ENCODE measurements at regions not wholly inside any gene's neighbourhood (a gene's known extent, or its start where the extent isn't known, plus 50 kb on each side); places are given as distances from the start of the nearest gene placed in this dataset.
"Not testable (repeated sequence)": the region's sequence is repeated elsewhere in the genome, so short reads cannot be mapped to it uniquely, and the experiment has no call there.

DNA sequence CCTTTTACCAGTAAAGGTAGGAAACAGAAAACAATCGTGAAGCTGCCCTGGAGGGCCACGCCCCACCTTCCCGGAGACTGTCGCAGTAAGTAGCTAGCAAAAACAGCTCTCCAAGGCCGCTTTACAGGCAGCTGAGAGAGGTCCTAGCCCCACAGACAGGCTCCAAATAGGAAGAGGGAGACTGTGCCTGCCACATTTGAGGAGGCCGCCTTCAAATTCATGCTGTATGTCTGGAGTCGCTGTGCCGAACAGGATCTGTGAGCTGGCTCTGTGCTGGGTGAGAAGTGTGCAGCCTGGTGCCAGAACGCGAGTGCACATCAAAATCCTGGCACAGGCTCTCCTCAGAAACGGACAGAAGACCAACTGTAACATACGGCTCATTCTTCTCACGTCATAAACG, 582.2 kb downstream of the CETN3 start:
- no peak for DNase-seq

- DNase-seq: no peak
These were observed 582.6 kb downstream of the CETN3 start for GRCh38 chr5:89826938-89827337.

DNA sequence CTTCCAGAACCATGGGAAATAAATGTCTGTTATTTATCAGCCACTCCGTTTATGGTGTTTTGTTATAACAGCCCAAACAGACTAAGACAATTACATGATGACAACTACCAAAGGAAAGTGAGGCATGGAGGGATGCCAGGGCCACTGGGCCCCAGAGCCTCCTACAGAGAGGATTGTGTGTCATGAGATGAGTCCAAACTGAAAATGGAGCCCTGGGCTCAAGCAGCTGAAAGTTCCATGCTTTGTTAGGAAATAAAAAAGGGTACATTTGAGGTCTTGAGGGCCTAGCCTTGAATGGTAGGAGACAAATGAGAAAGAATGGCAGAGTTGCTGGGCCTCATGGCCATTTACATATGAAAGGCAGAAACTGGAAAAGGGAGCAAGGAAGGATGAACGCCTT, 586.5 kb downstream of the CETN3 start:
- DNase-seq: no peak

DNA sequence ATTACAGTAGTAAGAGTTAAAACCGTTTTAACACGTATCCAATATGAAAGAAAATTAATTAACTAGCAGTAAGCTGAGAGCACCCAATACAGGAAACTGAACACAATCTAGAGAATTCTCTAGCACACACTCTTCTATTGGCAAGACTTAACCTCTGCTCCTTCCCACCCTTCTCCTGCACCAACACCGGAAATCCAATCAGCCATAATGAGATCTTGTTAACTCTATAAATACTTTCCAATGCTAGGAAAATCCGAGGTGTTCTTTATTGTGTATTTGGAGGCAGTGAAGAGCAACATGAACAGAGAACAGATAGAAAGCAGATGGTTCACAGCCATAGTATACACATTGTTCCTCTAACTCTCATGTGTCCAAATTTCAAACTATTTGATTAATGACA, 591.7 kb downstream of the CETN3 start:
- DNase-seq: no peak

DNA sequence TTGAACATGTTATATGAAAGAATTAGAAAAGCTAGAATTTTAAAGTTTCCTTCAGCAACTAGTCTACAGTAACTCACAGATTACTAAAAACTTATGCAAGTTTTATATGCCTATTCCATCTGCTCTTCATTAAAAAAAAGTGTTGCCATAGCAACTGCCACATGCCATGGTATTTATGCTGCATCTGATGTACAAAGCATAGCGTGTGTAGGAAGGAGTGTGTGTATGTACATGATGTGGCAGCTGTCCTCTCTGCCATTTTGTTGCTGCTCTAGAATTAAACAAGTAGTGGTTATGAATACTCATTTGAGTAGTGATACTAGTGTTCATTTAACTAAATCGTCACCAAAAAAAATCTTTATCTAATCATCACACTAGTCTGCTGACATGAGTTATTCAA, 593.5 kb downstream of the CETN3 start:
- no peak for DNase-seq

GRCh38 chr5:89800735-89801134, 608.8 kb downstream of the CETN3 start:
- not testable (repeated sequence) for DNase-seq

GRCh38 chr5:89794504-89794903, 615.1 kb downstream of the CETN3 start:
- not testable (repeated sequence) for DNase-seq

DNA sequence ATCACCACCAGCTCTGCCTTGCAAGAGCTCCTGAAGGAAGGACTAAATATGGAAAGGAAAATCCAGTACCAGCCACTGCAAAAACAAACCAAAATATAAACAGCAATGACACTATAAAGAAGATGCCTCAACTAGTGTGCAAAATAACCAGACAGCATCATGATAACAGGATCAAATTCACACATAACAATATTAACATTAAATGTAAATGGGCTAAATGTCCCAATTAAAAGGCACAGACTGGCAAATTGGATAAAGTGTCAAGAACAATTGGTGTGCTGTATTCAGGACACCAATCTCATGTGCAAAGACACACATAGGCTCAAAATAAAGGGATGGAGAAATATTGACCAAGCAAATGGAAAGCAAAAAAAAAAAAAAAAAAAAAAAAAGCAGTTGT, 629.8 kb downstream of the CETN3 start:
- DNase-seq: not testable (repeated sequence)

DNA sequence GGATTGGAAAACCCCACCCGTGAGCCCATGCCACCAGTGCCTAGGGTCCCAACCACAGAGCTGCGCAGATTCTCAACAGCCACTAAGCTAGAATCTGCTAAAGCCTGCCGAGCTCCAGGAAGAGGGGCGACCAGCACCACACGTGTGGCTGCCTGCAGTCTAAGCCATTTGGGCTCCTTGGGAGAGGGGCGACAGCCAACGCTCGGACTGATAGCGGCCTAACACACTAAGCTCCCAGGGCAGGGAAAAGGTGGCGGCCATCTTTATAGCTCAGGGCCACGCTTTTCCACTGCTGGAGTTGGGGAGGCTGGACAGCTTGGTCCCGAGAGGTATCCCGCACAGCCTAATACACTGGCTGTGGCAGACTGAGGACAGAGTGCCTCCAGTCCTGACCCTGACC, 631.8 kb downstream of the CETN3 start:
- no peak for DNase-seq

GRCh38 chr5:89769975-89770374, 639.6 kb downstream of the CETN3 start:
- no peak for DNase-seq

- DNase-seq: no peak
These were observed 649.8 kb downstream of the CETN3 start for GRCh38 chr5:89759802-89760201.

DNA sequence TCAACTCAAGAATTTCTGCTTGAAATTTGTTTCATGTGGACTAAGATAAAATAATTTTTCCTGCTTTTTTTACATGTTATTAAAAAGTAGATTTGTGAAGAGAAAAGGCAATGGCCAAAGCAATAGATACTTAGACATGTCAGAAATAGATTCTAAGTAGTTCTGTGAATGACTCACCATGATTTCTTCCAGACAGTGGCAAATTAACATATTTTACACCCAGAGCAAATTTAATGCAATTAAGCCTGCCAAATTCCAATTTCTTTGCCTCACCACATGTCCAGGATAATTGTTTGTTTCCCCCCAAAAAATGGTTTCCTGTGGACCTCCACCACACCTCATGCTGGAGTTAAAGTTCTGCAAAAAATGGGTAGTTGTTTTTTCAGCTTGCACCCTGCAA, 651.4 kb downstream of the CETN3 start:
- DNase-seq: no peak

GRCh38 chr5:89756955-89757354, 652.6 kb downstream of the CETN3 start:
- DNase-seq: no peak

GRCh38 chr5:89755024-89755423, 654.5 kb downstream of the CETN3 start:
- no peak for DNase-seq

DNA sequence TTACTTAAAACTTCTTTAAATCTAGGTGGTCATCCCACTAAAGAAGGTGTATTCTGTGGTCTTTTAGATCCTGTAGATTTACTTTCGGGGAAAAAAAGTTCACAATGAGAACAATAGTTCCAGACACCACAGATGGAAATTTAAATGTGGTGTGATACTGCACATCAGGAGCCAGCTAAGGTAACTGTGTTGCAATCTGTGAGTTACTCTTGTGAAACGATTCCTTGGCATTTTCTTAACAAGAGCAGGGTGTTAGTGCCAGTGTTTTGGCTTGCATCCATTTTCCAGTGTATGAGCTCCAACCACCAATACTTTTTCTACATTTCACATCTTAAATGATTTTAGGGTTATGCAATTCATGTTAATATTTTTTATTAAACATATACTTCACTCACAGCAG, 674.5 kb downstream of the CETN3 start:
- DNase-seq: no peak

- no peak for DNase-seq
These were observed 675.8 kb downstream of the CETN3 start for GRCh38 chr5:89733772-89734171.

GRCh38 chr5:89729623-89730301, 679.8 kb downstream of the CETN3 start:
- no peak for DNase-seq

DNA sequence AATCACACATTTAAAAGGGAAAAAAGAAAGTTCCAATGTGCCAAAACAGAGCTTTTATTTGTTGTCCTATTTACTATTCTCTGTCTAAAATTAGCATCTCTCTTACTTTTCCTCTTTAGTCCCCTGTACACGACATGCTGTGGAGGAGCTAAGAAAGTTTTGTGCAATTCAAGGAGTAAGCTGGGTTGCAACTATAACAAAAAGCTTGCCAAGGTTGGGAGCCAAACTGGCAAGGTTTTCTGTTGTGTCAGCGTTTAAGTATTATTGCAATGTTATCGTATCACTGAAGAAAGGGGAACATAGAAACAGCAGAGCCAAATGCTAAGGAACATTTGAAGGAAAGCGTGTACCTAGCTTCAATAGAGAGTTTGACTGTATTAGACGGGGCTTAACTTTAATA, 680.8 kb downstream of the CETN3 start:
- DNase-seq: no peak

DNA sequence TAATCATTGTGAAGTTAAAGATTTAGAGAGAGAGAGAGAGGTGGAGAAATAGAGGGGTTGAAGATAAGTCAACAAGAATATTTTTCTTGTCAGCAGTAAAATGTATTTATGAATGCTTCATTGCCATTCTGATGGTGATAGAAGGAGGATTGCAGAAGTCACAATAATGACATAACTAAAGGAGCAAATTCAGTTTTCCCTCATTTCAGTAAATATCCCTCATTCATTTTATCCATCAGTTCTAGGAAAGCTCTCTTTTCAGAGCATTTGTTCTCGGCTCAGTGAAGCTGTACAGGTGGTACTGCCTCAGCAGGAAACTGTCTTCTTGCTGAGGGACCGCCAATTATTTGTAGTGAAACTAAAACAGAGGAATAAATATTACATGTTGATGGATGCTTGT, 681.4 kb downstream of the CETN3 start:
- no peak for DNase-seq

- no peak for DNase-seq
These were observed 685.0 kb downstream of the CETN3 start for GRCh38 chr5:89724379-89725095.

DNA sequence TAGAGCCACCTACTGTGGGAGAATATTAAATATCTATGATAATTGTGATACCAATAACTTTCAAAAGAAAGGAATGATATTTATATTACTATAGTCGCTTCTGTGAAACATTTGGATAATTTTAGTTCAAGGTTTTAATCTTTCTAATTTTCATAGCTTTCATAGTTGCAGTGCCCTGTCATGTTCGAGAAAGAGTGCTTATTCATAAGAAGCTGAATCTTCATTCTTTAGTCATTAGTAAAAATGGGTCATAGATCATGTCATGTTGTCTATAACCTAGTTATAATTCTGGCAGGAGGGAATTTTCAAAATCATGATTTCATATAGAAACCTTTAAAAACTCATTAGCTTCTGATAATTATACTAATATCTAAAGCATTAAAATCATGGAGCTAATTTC, 685.6 kb downstream of the CETN3 start:
- DNase-seq: no peak

DNA sequence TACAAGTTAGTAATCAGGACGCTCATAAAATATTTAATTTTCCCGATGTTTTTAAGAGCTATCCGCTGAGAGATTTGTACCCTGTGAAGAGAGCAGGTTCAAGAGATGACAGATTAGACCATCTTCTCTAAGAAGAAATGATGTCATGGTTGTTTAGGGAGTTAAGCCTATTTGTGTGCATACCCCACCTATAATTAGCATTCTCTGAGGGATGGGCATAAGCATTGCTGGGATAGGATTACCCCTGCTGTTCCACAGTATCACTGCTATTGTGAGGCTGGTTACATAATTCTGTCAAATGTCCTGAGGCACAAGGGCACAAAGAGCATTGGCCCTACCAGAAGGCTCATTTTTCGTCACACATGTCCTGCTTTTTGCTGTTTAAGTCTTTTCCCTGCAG, 687.0 kb downstream of the CETN3 start:
- DNase-seq: no peak

DNA sequence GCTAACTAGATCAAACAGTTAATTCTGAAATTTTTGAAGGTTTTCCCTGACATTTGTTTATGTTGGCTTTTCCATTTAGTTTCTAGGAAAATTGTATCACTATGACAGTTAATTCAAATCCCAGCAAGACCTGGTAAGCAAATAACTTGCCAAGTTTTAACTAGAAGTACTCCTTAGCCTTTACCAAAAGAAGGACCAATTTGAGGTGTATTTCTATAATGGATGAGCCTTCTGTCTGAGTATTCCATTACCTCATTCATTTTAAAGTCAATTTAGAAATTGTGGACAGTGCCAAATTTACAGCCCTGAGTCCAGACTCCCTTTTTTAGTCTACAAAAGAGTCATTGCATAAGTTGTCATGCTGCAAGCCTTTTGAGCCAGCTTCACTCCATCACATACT, 687.6 kb downstream of the CETN3 start:
- DNase-seq: no peak

DNA sequence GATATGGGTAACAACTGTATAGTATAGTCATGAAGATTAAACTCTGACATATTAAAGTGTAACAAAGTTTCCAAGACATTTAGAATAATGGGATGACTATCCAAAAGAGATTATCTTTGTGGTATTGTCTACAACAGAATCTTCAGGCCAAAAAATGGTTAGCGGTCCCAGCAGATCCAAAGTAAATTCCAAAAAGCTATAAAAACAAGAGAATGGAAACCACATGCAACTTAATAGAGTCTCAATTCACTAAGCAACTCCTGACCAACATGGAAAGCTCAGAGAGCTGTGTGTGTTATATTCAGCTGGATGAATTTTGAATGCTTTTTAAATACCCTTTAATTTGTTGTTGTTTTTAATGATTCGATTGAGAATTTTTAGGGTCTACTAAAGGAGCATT, 688.2 kb downstream of the CETN3 start:
- no peak for DNase-seq

DNA sequence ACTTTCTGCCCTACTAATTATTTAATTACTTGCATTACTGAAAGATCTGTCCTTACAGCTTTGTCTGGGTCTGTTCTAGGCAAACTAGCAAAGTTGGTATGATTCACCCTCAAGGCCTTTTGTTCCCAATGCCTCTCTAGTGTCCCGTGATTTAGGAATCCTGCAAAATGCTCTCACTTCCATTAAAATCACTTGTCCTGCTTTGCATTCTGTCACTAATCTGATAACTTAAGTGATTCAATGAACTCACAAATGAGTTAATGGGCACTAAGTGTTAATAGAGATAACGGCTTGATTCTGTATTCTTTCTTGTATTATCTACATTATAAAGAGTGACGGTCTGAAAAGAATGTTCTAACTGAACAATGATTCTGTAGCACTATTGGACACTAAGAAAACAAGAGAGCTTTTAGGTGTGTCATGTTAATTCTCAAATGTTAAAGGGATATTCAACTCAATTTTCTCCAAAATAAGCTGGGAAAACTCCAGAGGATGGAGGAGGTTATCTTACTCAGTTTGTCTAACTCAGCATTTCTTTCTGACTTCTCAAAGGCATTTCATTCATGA, 697.3 kb downstream of the CETN3 start:
- no peak for DNase-seq

All from NCI-H2171 (cell line).